ENCODE measurements at regions not wholly inside any gene's neighbourhood (a gene's known extent, or its start where the extent isn't known, plus 50 kb on each side); places are given as distances from the start of the nearest gene placed in this dataset.

- Mint-ChIP-seq H3K36me3 (ENCODE audit: insufficient read depth) (no peaks in the 10 kb centered on the region), H3K9me3 (no peaks in the 10 kb centered on the region), H3K4me3 (no peak overlapping the region), H3K27me3 (peaks cover 13 to 22% of the 10 kb centered on the region in 2 donors), H3K27ac (no peak overlapping the region), H3K4me1 (ENCODE audit: low read depth in 2 of 2) (no peaks in the 10 kb centered on the region)
- no peak for ATAC-seq (replicated peaks)
- no peak for DNase-seq
Measured at GRCh38 chr1:4408380-4408779, 246.0 kb upstream of the AJAP1 start.

- DNase-seq (no peak), ATAC-seq (replicated peaks) (no peak)
- Mint-ChIP-seq H3K36me3 (ENCODE audit: insufficient read depth) (no peaks in the 10 kb centered on the region), H3K9me3 (no peaks in the 10 kb centered on the region), H3K27me3 (peaks cover 19 to 28% of the 10 kb centered on the region in 2 donors), H3K27ac (no peak overlapping the region), H3K4me3 (no peak overlapping the region), H3K4me1 (ENCODE audit: low read depth in 2 of 2) (no peaks in the 10 kb centered on the region)
Measured at GRCh38 chr1:4411862-4412261, 242.5 kb upstream of the AJAP1 start.

GRCh38 chr1:4415476-4415875 lies 238.9 kb upstream of the AJAP1 start:
- DNase-seq (no peak), ATAC-seq (replicated peaks) (no peak)
- Mint-ChIP-seq H3K36me3 (ENCODE audit: insufficient read depth) (no peaks in the 10 kb centered on the region), H3K9me3 (peaks cover 0 to 2% of the 10 kb centered on the region in 2 donors), H3K27me3 (peaks cover 32 to 44% of the 10 kb centered on the region in 2 donors), H3K4me1 (ENCODE audit: low read depth in 2 of 2) (no peaks in the 10 kb centered on the region), H3K27ac (no peak overlapping the region), H3K4me3 (no peak overlapping the region)

GRCh38 chr1:4416189-4416588 lies 238.2 kb upstream of the AJAP1 start:
- ATAC-seq (replicated peaks): no peak
- Mint-ChIP-seq H3K9me3 (peaks cover 0 to 2% of the 10 kb centered on the region in 2 donors), H3K36me3 (ENCODE audit: insufficient read depth) (no peaks in the 10 kb centered on the region), H3K27ac (no peak overlapping the region), H3K4me1 (ENCODE audit: low read depth in 2 of 2) (no peaks in the 10 kb centered on the region), H3K27me3 (peaks cover 39 to 44% of the 10 kb centered on the region in 2 donors), H3K4me3 (no peak overlapping the region)
- DNase-seq: no peak

GRCh38 chr1:4418021-4418420 lies 236.4 kb upstream of the AJAP1 start:
- H3K4me1 Mint-ChIP-seq (ENCODE audit: low read depth in 2 of 2): no peaks in the 10 kb centered on the region
- peaks cover 47 to 49% of the 10 kb centered on the region in 2 donors for H3K27me3 Mint-ChIP-seq
- H3K4me3 Mint-ChIP-seq: no peak overlapping the region
- no peak overlapping the region for H3K27ac Mint-ChIP-seq
- ATAC-seq (replicated peaks) (no peak), DNase-seq (no peak)
- H3K9me3 Mint-ChIP-seq: peaks cover 0 to 2% of the 10 kb centered on the region in 2 donors
- no peaks in the 10 kb centered on the region for H3K36me3 Mint-ChIP-seq (ENCODE audit: insufficient read depth)

- Mint-ChIP-seq H3K4me3 (no peak overlapping the region), H3K27ac (no peak overlapping the region), H3K9me3 (peaks cover 4 to 5% of the 10 kb centered on the region in 2 donors), H3K4me1 (ENCODE audit: low read depth in 2 of 2) (no peaks in the 10 kb centered on the region), H3K36me3 (ENCODE audit: insufficient read depth) (no peaks in the 10 kb centered on the region), H3K27me3 (peaks cover 34 to 40% of the 10 kb centered on the region in 2 donors)
- DNase-seq (no peak), ATAC-seq (replicated peaks) (no peak)
Measured at GRCh38 chr1:4421986-4422385, 232.4 kb upstream of the AJAP1 start.

GRCh38 chr1:4422504-4423289 lies 231.7 kb upstream of the AJAP1 start:
- no peak for ATAC-seq (replicated peaks)
- Mint-ChIP-seq H3K27me3 (peaks cover 31 to 33% of the 10 kb centered on the region in 2 donors), H3K36me3 (ENCODE audit: insufficient read depth) (no peaks in the 10 kb centered on the region), H3K27ac (no peak overlapping the region), H3K4me1 (ENCODE audit: low read depth in 2 of 2) (no peaks in the 10 kb centered on the region), H3K4me3 (no peak overlapping the region), H3K9me3 (peaks cover 5 to 7% of the 10 kb centered on the region in 2 donors)
- DNase-seq: no peak

- ATAC-seq (replicated peaks) (no peak), DNase-seq (no peak)
- Mint-ChIP-seq H3K27me3 (peaks cover 21 to 24% of the 10 kb centered on the region in 2 donors), H3K36me3 (ENCODE audit: insufficient read depth) (no peaks in the 10 kb centered on the region), H3K9me3 (peaks cover 5 to 7% of the 10 kb centered on the region in 2 donors), H3K27ac (no peak overlapping the region), H3K4me1 (ENCODE audit: low read depth in 2 of 2) (no peaks in the 10 kb centered on the region), H3K4me3 (no peak overlapping the region)
Measured at GRCh38 chr1:4424254-4424653, 230.2 kb upstream of the AJAP1 start.

GRCh38 chr1:4424766-4425165 lies 229.6 kb upstream of the AJAP1 start:
- ATAC-seq (replicated peaks): no peak
- H3K27ac Mint-ChIP-seq: no peak overlapping the region
- peaks cover 19 to 21% of the 10 kb centered on the region in 2 donors for H3K27me3 Mint-ChIP-seq

GRCh38 chr1:4425892-4426291 lies 228.5 kb upstream of the AJAP1 start:
- H3K27me3 Mint-ChIP-seq: peaks cover 11 to 21% of the 10 kb centered on the region in 2 donors
- H3K4me3 Mint-ChIP-seq: no peak overlapping the region
- ATAC-seq (replicated peaks): no peak
- H3K9me3 Mint-ChIP-seq: peaks cover 3 to 7% of the 10 kb centered on the region in 2 donors
- no peak overlapping the region for H3K27ac Mint-ChIP-seq
- no peaks in the 10 kb centered on the region for H3K36me3 Mint-ChIP-seq (ENCODE audit: insufficient read depth)
- H3K4me1 Mint-ChIP-seq (ENCODE audit: low read depth in 2 of 2): no peaks in the 10 kb centered on the region
- DNase-seq: no peak

More at GRCh38 chr1:4424766-4425165, 229.6 kb upstream of the AJAP1 start:
- H3K36me3 Mint-ChIP-seq (ENCODE audit: insufficient read depth): no peaks in the 10 kb centered on the region
- no peak overlapping the region for H3K4me3 Mint-ChIP-seq
- no peak for DNase-seq
- H3K9me3 Mint-ChIP-seq: peaks cover 3 to 7% of the 10 kb centered on the region in 2 donors
- no peaks in the 10 kb centered on the region for H3K4me1 Mint-ChIP-seq (ENCODE audit: low read depth in 2 of 2)

- Mint-ChIP-seq H3K9me3 (peaks cover 3 to 7% of the 10 kb centered on the region in 2 donors), H3K36me3 (ENCODE audit: insufficient read depth) (no peaks in the 10 kb centered on the region), H3K27ac (no peak overlapping the region), H3K27me3 (peaks cover 0 to 16% of the 10 kb centered on the region in 2 donors), H3K4me1 (ENCODE audit: low read depth in 2 of 2) (no peaks in the 10 kb centered on the region), H3K4me3 (no peak overlapping the region)
- no peak for ATAC-seq (replicated peaks)
- no peak for DNase-seq
Measured at GRCh38 chr1:4428711-4429110, 225.7 kb upstream of the AJAP1 start.

- ATAC-seq (replicated peaks): no peak
- no peak overlapping the region for H3K27ac Mint-ChIP-seq
- H3K4me1 Mint-ChIP-seq (ENCODE audit: low read depth in 2 of 2): no peaks in the 10 kb centered on the region
- no peak for DNase-seq
- peaks cover 6 to 22% of the 10 kb centered on the region in 2 donors for H3K27me3 Mint-ChIP-seq
- no peak overlapping the region for H3K4me3 Mint-ChIP-seq
- peaks cover 3 to 7% of the 10 kb centered on the region in 2 donors for H3K9me3 Mint-ChIP-seq
- no peaks in the 10 kb centered on the region for H3K36me3 Mint-ChIP-seq (ENCODE audit: insufficient read depth)
Measured at GRCh38 chr1:4430406-4431365, 223.7 kb upstream of the AJAP1 start.

- Mint-ChIP-seq H3K4me3 (no peak overlapping the region), H3K27me3 (peaks cover 8 to 31% of the 10 kb centered on the region in 2 donors), H3K9me3 (peaks cover 3 to 7% of the 10 kb centered on the region in 2 donors), H3K36me3 (ENCODE audit: insufficient read depth) (no peaks in the 10 kb centered on the region), H3K4me1 (ENCODE audit: low read depth in 2 of 2) (no peaks in the 10 kb centered on the region), H3K27ac (no peak overlapping the region)
- ATAC-seq (replicated peaks): no peak
- DNase-seq: no peak
Measured at GRCh38 chr1:4431491-4431890, 222.9 kb upstream of the AJAP1 start.

Data from effector memory CD8-positive, alpha-beta T cell (primary cell).